HFFc6 (cell line): ENCODE measurements at regions not wholly inside any gene's neighbourhood (a gene's known extent, or its start where the extent isn't known, plus 50 kb on each side); places are given as distances from the start of the nearest gene placed in this dataset.
"Not testable (repeated sequence)": the region's sequence is repeated elsewhere in the genome, so short reads cannot be mapped to it uniquely, and the experiment has no call there.

Experiments used
- DNase-seq: peaks from one replicate; pipeline ENCODE4 v3.0.0-alpha.2; 2018
- H3K27ac Mint-ChIP-seq: 2 replicates; pipeline ENCODE4 v1.8.0; 2020; ENCODE audit warnings: mild to moderate bottlenecking, mixed read lengths
- H3K27me3 Mint-ChIP-seq: 2 replicates; pipeline ENCODE4 v1.8.0; 2021; ENCODE audit warnings: mild to moderate bottlenecking, moderate library complexity, mixed read lengths; ENCODE audit not compliant: insufficient read depth
- H3K36me3 Mint-ChIP-seq: 2 replicates; pipeline ENCODE4 v1.8.0; 2021; ENCODE audit warnings: low read depth, mixed read lengths
- H3K4me1 Mint-ChIP-seq: 2 replicates; pipeline ENCODE4 v1.8.0; 2020; ENCODE audit warnings: low read depth, mixed read lengths
- H3K4me3 Mint-ChIP-seq: 2 replicates; pipeline ENCODE4 v1.8.0; 2020; ENCODE audit warnings: mild to moderate bottlenecking, moderate library complexity, mixed read lengths
- H3K9me3 Mint-ChIP-seq: 2 replicates; pipeline ENCODE4 v1.8.0; 2020; ENCODE audit warnings: mild to moderate bottlenecking, mixed read lengths
- TF ChIP-seq, protein P1 (sequence below): fragments of 200-600 bp; sonication (generic); IDR thresholded peaks from 2 replicates; pipeline ENCODE4 v1.5.0; 2021; ENCODE audit warnings: antibody characterized with exemption, mild to moderate bottlenecking

DNA sequence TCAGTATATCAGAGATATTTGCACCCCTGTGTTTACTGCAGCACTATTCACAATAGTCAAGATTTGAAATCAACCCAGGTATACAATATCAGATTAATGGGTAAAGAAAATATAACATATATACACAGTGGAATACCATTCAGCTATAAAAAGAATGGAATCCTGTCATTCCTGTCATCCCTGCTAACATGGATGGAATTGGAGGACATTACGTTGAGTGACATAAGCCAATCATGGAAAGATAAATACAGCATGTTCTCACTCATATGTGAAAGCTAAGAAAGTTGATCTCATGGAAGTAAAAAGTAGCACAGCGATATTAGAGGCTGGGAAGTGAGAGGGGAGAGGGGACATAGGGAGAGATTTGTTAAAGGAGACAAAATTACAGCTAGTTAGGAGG, 171.0 kb downstream of the ARL5B start:
- no peak for DNase-seq
- TF ChIP-seq, protein P1, sequence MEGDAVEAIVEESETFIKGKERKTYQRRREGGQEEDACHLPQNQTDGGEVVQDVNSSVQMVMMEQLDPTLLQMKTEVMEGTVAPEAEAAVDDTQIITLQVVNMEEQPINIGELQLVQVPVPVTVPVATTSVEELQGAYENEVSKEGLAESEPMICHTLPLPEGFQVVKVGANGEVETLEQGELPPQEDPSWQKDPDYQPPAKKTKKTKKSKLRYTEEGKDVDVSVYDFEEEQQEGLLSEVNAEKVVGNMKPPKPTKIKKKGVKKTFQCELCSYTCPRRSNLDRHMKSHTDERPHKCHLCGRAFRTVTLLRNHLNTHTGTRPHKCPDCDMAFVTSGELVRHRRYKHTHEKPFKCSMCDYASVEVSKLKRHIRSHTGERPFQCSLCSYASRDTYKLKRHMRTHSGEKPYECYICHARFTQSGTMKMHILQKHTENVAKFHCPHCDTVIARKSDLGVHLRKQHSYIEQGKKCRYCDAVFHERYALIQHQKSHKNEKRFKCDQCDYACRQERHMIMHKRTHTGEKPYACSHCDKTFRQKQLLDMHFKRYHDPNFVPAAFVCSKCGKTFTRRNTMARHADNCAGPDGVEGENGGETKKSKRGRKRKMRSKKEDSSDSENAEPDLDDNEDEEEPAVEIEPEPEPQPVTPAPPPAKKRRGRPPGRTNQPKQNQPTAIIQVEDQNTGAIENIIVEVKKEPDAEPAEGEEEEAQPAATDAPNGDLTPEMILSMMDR, result no peak
- no peaks in the 10 kb centered on the region for H3K4me1 Mint-ChIP-seq
- peaks cover 20% of the 10 kb centered on the region for H3K9me3 Mint-ChIP-seq
- H3K4me3 Mint-ChIP-seq, result no peak overlapping the region
- H3K27me3 Mint-ChIP-seq, result no peaks in the 10 kb centered on the region; the same call in 1 of the 2 replicates
- H3K36me3 Mint-ChIP-seq, result no peaks in the 10 kb centered on the region
- H3K27ac Mint-ChIP-seq, result no peak overlapping the region

- not testable (repeated sequence) for H3K27me3 Mint-ChIP-seq, DNase-seq, H3K4me3 Mint-ChIP-seq, H3K36me3 Mint-ChIP-seq, H3K4me1 Mint-ChIP-seq, H3K27ac Mint-ChIP-seq
- H3K9me3 Mint-ChIP-seq, result peaks cover 42% of the 10 kb centered on the region
These were observed 192.0 kb upstream of the MALRD1 start for GRCh38 chr10:18856623-18857022.

- TF ChIP-seq, protein P1, result no peak
- H3K9me3 Mint-ChIP-seq, result peaks cover 53% of the 10 kb centered on the region
- H3K4me1 Mint-ChIP-seq, result no peaks in the 10 kb centered on the region
- peaks cover 4% of the 10 kb centered on the region; the same call in 1 of the 2 replicates for H3K36me3 Mint-ChIP-seq
- no peak overlapping the region for H3K27ac Mint-ChIP-seq
- no peak for DNase-seq
- no peak overlapping the region for H3K4me3 Mint-ChIP-seq
- no peaks in the 10 kb centered on the region for H3K27me3 Mint-ChIP-seq
These were observed 188.9 kb upstream of the MALRD1 start for GRCh38 chr10:18859659-18860058.

- peaks cover 58% of the 10 kb centered on the region for H3K9me3 Mint-ChIP-seq
- H3K36me3 Mint-ChIP-seq, result peaks cover 4% of the 10 kb centered on the region; the same call in 1 of the 2 replicates
- TF ChIP-seq, protein P1, result no peak
- DNase-seq, result no peak
- no peaks in the 10 kb centered on the region for H3K27me3 Mint-ChIP-seq
- no peaks in the 10 kb centered on the region for H3K4me1 Mint-ChIP-seq
- H3K27ac Mint-ChIP-seq, result no peak overlapping the region
- no peak overlapping the region for H3K4me3 Mint-ChIP-seq
These were observed 188.4 kb upstream of the MALRD1 start for GRCh38 chr10:18860186-18860585.

GRCh38 chr10:18860631-18861240, 187.9 kb upstream of the MALRD1 start:
- TF ChIP-seq, protein P1, result no peak
- Mint-ChIP-seq H3K4me3 (no peak overlapping the region), H3K4me1 (no peaks in the 10 kb centered on the region), H3K9me3 (peaks cover 62% of the 10 kb centered on the region), H3K36me3 (peaks cover 4% of the 10 kb centered on the region; the same call in 1 of the 2 replicates), H3K27ac (no peak overlapping the region), H3K27me3 (no peaks in the 10 kb centered on the region)
- no peak for DNase-seq

DNA sequence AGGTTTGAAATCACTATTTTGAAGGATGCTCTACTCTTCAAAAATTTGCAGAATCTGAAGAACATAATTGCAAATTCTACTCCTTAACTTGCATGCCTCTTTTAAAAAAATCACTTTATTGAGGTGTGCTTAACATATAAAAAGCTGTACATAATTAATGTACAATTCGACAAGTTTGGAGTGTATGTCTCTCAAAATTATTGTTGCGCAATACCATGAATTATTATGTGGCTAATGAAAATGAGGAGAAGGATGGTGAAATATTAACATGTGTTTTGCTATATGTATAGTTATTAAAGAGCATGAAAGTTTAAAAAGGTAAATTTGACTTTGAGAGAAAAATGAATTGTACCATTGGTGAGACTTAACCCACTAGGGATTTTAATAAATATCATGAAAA, 187.2 kb upstream of the MALRD1 start:
- Mint-ChIP-seq H3K36me3 (peaks cover 3% of the 10 kb centered on the region; the same call in 1 of the 2 replicates), H3K27me3 (no peaks in the 10 kb centered on the region), H3K4me3 (no peak overlapping the region), H3K9me3 (peaks cover 56% of the 10 kb centered on the region), H3K27ac (no peak overlapping the region), H3K4me1 (no peaks in the 10 kb centered on the region)
- TF ChIP-seq, protein P1, result no peak
- no peak for DNase-seq
